SK-N-MC (cell line): ENCODE measurements at regions not wholly inside any gene's neighbourhood (a gene's known extent, or its start where the extent isn't known, plus 50 kb on each side); places are given as distances from the start of the nearest gene placed in this dataset.

Source experiments
- EZH2 ChIP-seq: fragments of 200-600 bp; sonication (generic); IDR thresholded peaks from one replicate; pipeline ENCODE4 v1.6.1; 2017; ENCODE audit warnings: antibody characterized with exemption
- FOXP2 ChIP-seq: optimal IDR thresholded peaks from 2 replicates; pipeline ENCODE3; 2011; ENCODE audit warnings: mild to moderate bottlenecking, moderate library complexity; ENCODE audit not compliant: insufficient read depth; ENCODE audit errors: extremely low read length, control extremely low read depth
- POLR2AphosphoS5 ChIP-seq: IDR thresholded peaks from 2 replicates; pipeline ENCODE4 v1.6.1; 2012; ENCODE audit warnings: mild to moderate bottlenecking, low read depth, low read length, borderline replicate concordance

GRCh38 chr20:7687065-7687464 lies 253.2 kb downstream of the HAO1 start:
- TF ChIP-seq POLR2AphosphoS5 (no peak), EZH2 (no peak), FOXP2 (no peak)
